ENCODE measurements at regions not wholly inside any gene's neighbourhood (a gene's known extent, or its start where the extent isn't known, plus 50 kb on each side); places are given as distances from the start of the nearest gene placed in this dataset.

DNA sequence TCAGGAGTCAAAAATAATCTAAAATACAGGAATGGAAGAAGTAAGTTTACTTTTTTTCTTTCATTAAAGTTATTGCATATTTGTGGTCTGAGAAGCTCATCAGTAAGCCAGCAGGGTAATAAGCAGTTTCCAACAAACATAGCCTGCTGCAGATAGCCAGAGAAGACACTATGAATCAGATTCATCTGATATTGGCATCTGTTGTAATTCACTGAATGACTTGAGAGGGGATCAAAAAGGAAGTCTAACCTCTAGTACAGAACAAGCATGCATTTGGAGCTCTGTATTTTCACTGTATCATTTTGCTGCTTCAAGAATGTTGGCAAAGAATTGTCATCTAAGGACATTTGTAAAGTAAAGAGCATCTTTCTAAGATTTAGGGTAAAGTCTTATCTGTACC is 53.8 kb upstream of the UFL1 start:
- intact Hi-C loops (cut with micrococcal nuclease; ENCODE audit: unreplicated experiment) = no loop called here
- BruUV-seq (replicated peaks) = no TSS peak
- H3K4me1 Mint-ChIP-seq (ENCODE audit: low read depth, unreplicated experiment) = no peaks in the 10 kb centered on the region
- no peak overlapping the region for H3K4me3 Mint-ChIP-seq (ENCODE audit: low read depth, unreplicated experiment)
- CTCF ChIA-PET = no interaction called here
- H3K27me3 Mint-ChIP-seq (ENCODE audit: unreplicated experiment) = no peaks in the 10 kb centered on the region
- TF ChIP-seq, protein P1, sequence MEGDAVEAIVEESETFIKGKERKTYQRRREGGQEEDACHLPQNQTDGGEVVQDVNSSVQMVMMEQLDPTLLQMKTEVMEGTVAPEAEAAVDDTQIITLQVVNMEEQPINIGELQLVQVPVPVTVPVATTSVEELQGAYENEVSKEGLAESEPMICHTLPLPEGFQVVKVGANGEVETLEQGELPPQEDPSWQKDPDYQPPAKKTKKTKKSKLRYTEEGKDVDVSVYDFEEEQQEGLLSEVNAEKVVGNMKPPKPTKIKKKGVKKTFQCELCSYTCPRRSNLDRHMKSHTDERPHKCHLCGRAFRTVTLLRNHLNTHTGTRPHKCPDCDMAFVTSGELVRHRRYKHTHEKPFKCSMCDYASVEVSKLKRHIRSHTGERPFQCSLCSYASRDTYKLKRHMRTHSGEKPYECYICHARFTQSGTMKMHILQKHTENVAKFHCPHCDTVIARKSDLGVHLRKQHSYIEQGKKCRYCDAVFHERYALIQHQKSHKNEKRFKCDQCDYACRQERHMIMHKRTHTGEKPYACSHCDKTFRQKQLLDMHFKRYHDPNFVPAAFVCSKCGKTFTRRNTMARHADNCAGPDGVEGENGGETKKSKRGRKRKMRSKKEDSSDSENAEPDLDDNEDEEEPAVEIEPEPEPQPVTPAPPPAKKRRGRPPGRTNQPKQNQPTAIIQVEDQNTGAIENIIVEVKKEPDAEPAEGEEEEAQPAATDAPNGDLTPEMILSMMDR (IDR thresholded peaks at IDR 0.05; ENCODE audit: unreplicated experiment) = no peak
- H3K9me3 Mint-ChIP-seq (ENCODE audit: low read depth, unreplicated experiment) = no peaks in the 10 kb centered on the region
- no peak for DNase-seq
- no peaks in the 10 kb centered on the region for H3K36me3 Mint-ChIP-seq (ENCODE audit: insufficient read depth, unreplicated experiment)
- no peak overlapping the region for H3K27ac Mint-ChIP-seq (ENCODE audit: unreplicated experiment)

DNA sequence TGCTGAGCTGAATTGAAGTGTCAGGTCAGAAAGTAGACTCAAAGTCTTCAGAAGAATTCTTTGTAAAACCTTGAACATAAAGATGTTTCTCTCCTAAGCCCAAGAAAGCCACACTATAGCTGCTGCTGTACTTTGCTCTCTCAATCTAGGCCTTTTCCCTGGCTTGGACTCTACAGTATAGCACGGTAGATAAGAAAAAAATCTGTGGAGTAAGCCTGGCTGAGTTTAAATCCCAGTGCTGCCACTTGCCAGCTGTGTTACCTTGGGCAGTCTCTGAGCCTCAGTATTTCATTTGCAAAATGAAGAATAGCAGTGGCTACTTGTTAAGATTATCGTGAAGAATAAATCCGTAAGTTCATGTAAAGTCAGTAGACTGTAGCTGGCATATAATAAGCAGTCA is 53.3 kb upstream of the UFL1 start:
- BruUV-seq (replicated peaks) = no TSS peak
- Mint-ChIP-seq H3K27ac (ENCODE audit: unreplicated experiment) (no peak overlapping the region), H3K27me3 (ENCODE audit: unreplicated experiment) (no peaks in the 10 kb centered on the region)

DNA sequence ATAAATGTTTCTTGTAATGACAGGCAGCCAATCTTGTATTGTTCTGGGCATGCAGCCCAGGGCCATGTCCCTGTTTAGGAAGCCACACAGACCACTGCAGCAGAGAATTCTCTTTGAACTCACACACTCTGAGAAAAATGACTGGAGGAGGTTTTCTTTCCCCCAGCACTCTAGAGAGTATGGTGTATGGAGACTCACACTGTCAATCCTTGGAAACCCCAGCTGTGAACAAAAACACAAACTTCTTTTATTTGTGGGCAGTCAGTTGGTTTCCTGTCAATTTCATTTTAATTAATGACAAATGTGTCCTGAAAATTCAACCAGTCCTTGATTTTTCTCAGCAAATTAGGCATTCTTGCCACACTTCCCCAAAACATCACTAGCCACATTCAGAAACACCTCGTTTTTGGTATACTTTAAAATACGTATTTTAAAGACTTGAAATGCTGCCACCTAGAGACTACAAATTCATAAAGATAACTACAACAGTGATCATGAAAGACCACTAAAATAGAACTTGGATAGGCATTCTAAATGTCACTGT is 52.9 kb upstream of the UFL1 start:
- BruUV-seq (replicated peaks) = no TSS peak
- no peak overlapping the region for H3K4me3 Mint-ChIP-seq (ENCODE audit: low read depth, unreplicated experiment)
- H3K9me3 Mint-ChIP-seq (ENCODE audit: low read depth, unreplicated experiment) = no peaks in the 10 kb centered on the region
- H3K27ac Mint-ChIP-seq (ENCODE audit: unreplicated experiment) = no peak overlapping the region
- TF ChIP-seq, protein P1 (IDR thresholded peaks at IDR 0.05; ENCODE audit: unreplicated experiment) = no peak
- no peak for DNase-seq
- H3K36me3 Mint-ChIP-seq (ENCODE audit: insufficient read depth, unreplicated experiment) = no peaks in the 10 kb centered on the region
- CTCF ChIA-PET = no interaction called here
- intact Hi-C loops (cut with micrococcal nuclease; ENCODE audit: unreplicated experiment) = loop anchor here (1.0 kb wide), 3 partner anchors 73 to 1037 kb away; no protein-coding TSS in a partner anchor
- no peaks in the 10 kb centered on the region for H3K27me3 Mint-ChIP-seq (ENCODE audit: unreplicated experiment)
- H3K4me1 Mint-ChIP-seq (ENCODE audit: low read depth, unreplicated experiment) = no peaks in the 10 kb centered on the region

More for the DNA sequence above, 53.3 kb upstream of the UFL1 start:
- intact Hi-C loops (cut with micrococcal nuclease; ENCODE audit: unreplicated experiment) = no loop called here
- H3K4me1 Mint-ChIP-seq (ENCODE audit: low read depth, unreplicated experiment) = no peaks in the 10 kb centered on the region
- CTCF ChIA-PET = no interaction called here
- H3K4me3 Mint-ChIP-seq (ENCODE audit: low read depth, unreplicated experiment) = no peak overlapping the region
- H3K36me3 Mint-ChIP-seq (ENCODE audit: insufficient read depth, unreplicated experiment) = no peaks in the 10 kb centered on the region
- TF ChIP-seq, protein P1 (IDR thresholded peaks at IDR 0.05; ENCODE audit: unreplicated experiment) = no peak
- no peaks in the 10 kb centered on the region for H3K9me3 Mint-ChIP-seq (ENCODE audit: low read depth, unreplicated experiment)
- DNase-seq = no peak

DNA sequence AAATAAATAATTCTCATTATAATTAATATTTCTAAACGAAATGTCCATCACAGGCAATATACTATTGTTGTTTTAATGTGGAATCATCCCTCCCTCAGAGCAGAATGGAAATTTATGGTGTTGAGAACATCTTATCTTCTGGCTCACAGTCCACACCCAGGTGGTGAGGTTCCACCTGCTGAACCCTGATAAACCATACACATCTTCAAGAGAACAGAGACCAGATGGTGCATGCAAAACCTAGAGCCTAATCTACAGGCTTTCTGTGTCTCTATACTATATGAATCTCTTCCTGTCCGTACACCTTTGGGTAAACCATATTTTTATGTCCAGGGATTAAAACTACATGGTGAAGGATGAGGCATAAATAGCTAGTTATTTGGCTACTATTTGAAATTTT is 52.3 kb upstream of the UFL1 start:
- no peak overlapping the region for H3K4me3 Mint-ChIP-seq (ENCODE audit: low read depth, unreplicated experiment)
- BruUV-seq (replicated peaks) = no TSS peak
- TF ChIP-seq, protein P1 (IDR thresholded peaks at IDR 0.05; ENCODE audit: unreplicated experiment) = no peak
- intact Hi-C loops (cut with micrococcal nuclease; ENCODE audit: unreplicated experiment) = loop anchor here (1.0 kb wide), 3 partner anchors 74 to 1038 kb away; no protein-coding TSS in a partner anchor
- H3K27ac Mint-ChIP-seq (ENCODE audit: unreplicated experiment) = no peak overlapping the region
- H3K36me3 Mint-ChIP-seq (ENCODE audit: insufficient read depth, unreplicated experiment) = no peaks in the 10 kb centered on the region
- CTCF ChIA-PET = no interaction called here
- no peaks in the 10 kb centered on the region for H3K4me1 Mint-ChIP-seq (ENCODE audit: low read depth, unreplicated experiment)
- DNase-seq = no peak
- H3K27me3 Mint-ChIP-seq (ENCODE audit: unreplicated experiment) = no peaks in the 10 kb centered on the region
- no peaks in the 10 kb centered on the region for H3K9me3 Mint-ChIP-seq (ENCODE audit: low read depth, unreplicated experiment)

Measured in Calu3 (cell line).